HAP-1 (cell line): ENCODE measurements at regions not wholly inside any gene's neighbourhood (a gene's known extent, or its start where the extent isn't known, plus 50 kb on each side); places are given as distances from the start of the nearest gene placed in this dataset.

Source experiments
- DNase-seq, 2 experiments: peaks; one replicate each; pipeline ENCODE4 v3.0.0-alpha.2; 2016 to 2020; ENCODE audit warnings: low spot score in 2 of 2
- H3K27me3 ChIP-seq: fragments of 250-450 bp; sonication (Bioruptor Pico); 2 replicates; pipeline ENCODE4 v1.5.1; 2020; ENCODE audit warnings: low read depth, mild to moderate bottlenecking, moderate library complexity
- H3K36me3 ChIP-seq: fragments of 250-450 bp; sonication (Bioruptor Pico); replicated peaks from 2 replicates; pipeline ENCODE4 v1.5.1; 2020; ENCODE audit warnings: mild to moderate bottlenecking
- H3K4me1 ChIP-seq: fragments of 250-450 bp; sonication (Bioruptor Pico); 2 replicates; pipeline ENCODE4 v1.5.1; 2020; ENCODE audit warnings: mild to moderate bottlenecking
- H3K4me3 ChIP-seq: fragments of 250-450 bp; sonication (Bioruptor Pico); 2 replicates; pipeline ENCODE4 v1.5.1; 2020; ENCODE audit warnings: mild to moderate bottlenecking, moderate library complexity
- H3K9me3 ChIP-seq: fragments of 250-450 bp; sonication (Bioruptor Pico); 2 replicates; pipeline ENCODE4 v1.5.1; 2020; ENCODE audit warnings: mild to moderate bottlenecking, moderate library complexity
- in situ Hi-C: fragments of 300-500 bp; cut with MboI; formaldehyde crosslinking; loops from 3 replicates; pipeline ENCODE4 v1.14.3; 2020; ENCODE audit warnings: low sequenced_read_pairs, inconsistent platforms, mixed read lengths

GRCh38 chr7:67593794-67594193, 597.2 kb downstream of the TYW1 start:
- no peak for DNase-seq
- no peak overlapping the region for H3K4me3 ChIP-seq
- no peaks in the 10 kb centered on the region for H3K4me1 ChIP-seq
- H3K36me3 ChIP-seq = no peaks in the 10 kb centered on the region
- in situ Hi-C loops = no loop called here
- no peaks in the 10 kb centered on the region for H3K9me3 ChIP-seq
- no peaks in the 10 kb centered on the region for H3K27me3 ChIP-seq

DNA sequence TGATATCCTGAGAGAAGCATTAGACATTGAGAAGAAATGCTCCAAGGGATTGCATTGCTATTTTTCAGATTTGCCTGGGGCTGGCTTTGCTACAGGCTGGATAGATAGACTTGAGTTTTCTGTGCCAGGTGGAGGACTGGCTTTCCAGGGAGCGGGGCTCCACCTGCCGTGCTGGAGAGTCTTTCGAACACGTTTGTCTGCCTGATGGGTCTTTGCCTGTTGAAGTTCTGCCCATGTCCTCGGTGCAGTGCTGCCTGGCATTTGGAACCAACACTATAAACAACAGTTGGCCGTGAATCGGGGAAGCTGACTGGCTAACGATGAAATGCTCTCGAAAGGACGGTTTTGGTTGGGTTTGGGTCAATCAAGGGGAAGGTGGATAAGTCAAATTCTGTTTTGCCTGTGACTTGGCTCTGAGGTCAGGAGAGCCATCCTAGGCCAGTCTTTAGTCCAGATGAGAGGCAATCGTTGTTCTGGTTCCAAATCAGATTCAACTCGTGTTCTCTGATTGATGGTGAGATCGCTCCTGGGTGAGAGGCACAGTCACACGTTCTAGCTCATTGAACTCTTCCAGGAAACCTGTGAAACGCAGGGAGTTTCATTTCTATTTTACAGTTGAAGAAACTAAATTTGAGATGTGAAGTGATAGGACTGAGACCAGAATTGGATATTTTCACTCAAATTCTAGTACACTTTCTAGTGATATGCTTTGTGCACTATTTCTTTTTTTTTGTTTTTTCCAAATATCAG, 599.0 kb downstream of the TYW1 start:
- Histone ChIP-seq H3K27me3 (no peaks in the 10 kb centered on the region), H3K36me3 (no peaks in the 10 kb centered on the region), H3K9me3 (no peaks in the 10 kb centered on the region), H3K4me3 (no peak overlapping the region), H3K4me1 (no peaks in the 10 kb centered on the region)
- DNase-seq = no peak
- in situ Hi-C loops = no loop called here

- Histone ChIP-seq H3K9me3 (no peaks in the 10 kb centered on the region), H3K4me3 (no peak overlapping the region), H3K36me3 (no peaks in the 10 kb centered on the region), H3K27me3 (no peaks in the 10 kb centered on the region), H3K4me1 (no peaks in the 10 kb centered on the region)
- no peak for DNase-seq
- in situ Hi-C loops = no loop called here
Observed at GRCh38 chr7:67597161-67597560, 600.5 kb downstream of the TYW1 start.

- H3K36me3 ChIP-seq = no peaks in the 10 kb centered on the region
- no peak for DNase-seq
- H3K4me1 ChIP-seq = no peaks in the 10 kb centered on the region
- H3K4me3 ChIP-seq = no peak overlapping the region
- in situ Hi-C loops = no loop called here
- no peaks in the 10 kb centered on the region for H3K27me3 ChIP-seq
- no peaks in the 10 kb centered on the region for H3K9me3 ChIP-seq
Observed at GRCh38 chr7:67598469-67598868, 601.8 kb downstream of the TYW1 start.

DNA sequence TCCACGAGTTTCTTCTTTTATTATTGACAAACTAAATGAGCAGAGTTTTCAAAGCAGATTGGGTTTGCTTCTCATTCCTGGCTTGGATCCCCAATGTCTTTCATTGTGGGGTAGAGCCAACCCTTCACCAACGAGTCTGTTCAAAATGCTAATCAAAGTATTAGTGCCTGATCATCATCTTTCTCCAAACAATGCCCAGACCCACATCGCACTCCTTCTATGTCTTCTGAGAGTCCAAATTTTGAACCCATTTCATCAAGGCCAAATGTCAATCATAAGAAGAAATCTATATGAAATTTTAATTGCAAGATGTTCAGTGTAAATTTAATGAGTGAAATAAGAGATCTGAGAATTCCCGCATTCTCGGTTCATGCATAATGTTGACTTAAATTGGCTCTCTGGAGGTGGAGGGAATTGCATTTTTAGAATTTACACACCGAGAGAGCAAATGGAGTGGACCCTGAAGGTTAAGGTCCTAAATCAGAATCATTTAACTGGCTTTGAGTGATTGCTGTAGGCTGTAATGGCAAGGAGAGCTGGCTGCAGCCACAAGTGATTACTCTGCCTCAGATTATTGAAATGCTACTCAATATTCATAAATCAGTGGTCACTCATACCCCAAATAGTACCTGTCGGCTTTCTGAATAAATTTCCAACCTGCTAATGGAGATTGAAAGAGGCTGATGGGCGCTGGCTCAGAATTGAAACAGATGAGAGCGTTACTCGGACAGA, 602.9 kb downstream of the TYW1 start:
- no peak overlapping the region for H3K4me3 ChIP-seq
- no peaks in the 10 kb centered on the region for H3K27me3 ChIP-seq
- in situ Hi-C loops = no loop called here
- DNase-seq = no peak
- no peaks in the 10 kb centered on the region for H3K9me3 ChIP-seq
- no peaks in the 10 kb centered on the region for H3K4me1 ChIP-seq
- no peaks in the 10 kb centered on the region for H3K36me3 ChIP-seq

DNA sequence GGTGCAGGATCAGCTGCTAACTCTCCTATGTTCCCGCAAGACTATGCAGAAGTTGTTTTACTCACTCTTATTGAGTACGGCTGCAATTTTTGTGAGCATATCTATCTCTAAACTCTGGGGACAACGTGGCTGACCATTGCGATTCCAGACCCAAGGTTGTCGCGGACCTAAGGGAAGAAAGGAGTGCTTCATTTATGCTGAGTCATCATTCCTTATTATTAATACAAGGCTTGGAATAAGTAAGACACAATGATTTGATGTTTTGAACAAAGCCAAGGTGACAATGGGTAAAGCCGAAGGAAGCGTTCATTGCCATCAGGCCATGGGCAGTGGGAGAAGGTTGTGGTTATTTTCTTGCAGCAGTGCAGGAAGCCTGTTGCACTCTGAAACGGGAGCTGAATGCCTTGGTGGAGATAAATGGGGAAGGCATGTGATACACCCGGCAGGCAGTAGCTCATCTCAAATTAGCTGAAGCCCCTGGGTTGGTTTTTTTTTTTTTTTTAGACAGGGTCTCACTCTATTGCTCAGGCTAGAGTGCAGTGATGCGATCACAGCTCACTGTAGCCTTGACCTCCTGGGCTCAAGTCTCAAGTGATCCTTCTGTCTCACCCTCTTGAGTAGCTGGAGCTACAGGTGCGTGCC, 605.7 kb downstream of the TYW1 start:
- in situ Hi-C loops = no loop called here
- H3K36me3 ChIP-seq = no peaks in the 10 kb centered on the region
- H3K27me3 ChIP-seq = no peaks in the 10 kb centered on the region
- no peak overlapping the region for H3K4me3 ChIP-seq
- no peaks in the 10 kb centered on the region for H3K9me3 ChIP-seq
- no peaks in the 10 kb centered on the region for H3K4me1 ChIP-seq
- DNase-seq = no peak

DNA sequence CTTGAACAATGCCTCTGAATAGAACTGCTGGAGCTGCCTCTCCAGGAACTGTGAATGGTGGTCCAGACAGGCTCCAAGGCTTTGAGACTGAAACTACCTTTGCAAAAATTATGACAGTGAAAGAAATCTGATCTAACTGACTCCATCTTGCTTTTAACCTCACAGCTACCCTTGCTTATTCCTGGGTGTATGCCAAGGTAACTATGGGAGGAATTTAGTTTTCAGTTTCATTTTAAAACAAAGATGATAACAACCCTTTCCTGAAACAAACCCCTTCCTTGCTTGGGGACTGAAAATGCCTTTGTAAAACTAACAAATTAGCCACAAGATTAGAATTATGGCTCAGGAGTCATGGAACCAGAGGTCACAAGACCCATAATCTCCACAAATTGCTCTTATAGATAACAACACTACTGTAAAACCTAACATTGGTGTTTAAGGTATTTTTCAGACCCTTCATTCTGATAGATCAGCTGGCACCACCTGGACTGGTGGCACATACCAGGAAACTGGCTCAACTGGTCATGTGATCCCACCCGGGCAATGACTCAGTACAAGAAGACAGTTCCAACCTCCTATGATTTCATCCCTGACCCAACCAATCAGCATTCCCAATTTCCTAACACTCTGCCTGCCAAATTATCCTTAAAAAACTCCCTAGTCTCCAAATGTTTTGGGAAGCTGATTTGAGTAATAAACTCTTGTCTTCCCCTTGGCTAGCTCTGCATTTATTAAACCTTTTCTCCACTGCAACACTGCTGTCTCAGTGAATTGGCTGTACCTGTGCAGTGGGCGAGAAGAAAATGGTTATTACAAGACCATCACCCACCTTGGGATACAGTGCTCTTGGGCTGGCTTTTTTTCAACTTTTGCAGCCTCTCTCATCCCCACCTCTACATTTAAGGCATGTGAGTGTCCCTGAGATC, 608.1 kb downstream of the TYW1 start:
- in situ Hi-C loops = no loop called here
- no peaks in the 10 kb centered on the region for H3K27me3 ChIP-seq
- H3K9me3 ChIP-seq = no peaks in the 10 kb centered on the region
- no peaks in the 10 kb centered on the region for H3K36me3 ChIP-seq
- no peak for DNase-seq
- H3K4me3 ChIP-seq = no peak overlapping the region
- no peaks in the 10 kb centered on the region for H3K4me1 ChIP-seq

GRCh38 chr7:67608806-67609205, 612.2 kb downstream of the TYW1 start:
- no peaks in the 10 kb centered on the region for H3K36me3 ChIP-seq
- no peak for DNase-seq
- H3K4me3 ChIP-seq = no peak overlapping the region
- H3K9me3 ChIP-seq = no peaks in the 10 kb centered on the region
- in situ Hi-C loops = no loop called here
- H3K4me1 ChIP-seq = no peaks in the 10 kb centered on the region
- no peaks in the 10 kb centered on the region for H3K27me3 ChIP-seq

GRCh38 chr7:67610897-67611296, 614.3 kb downstream of the TYW1 start:
- no peaks in the 10 kb centered on the region for H3K4me1 ChIP-seq
- no peaks in the 10 kb centered on the region for H3K27me3 ChIP-seq
- in situ Hi-C loops = no loop called here
- DNase-seq = no peak
- H3K9me3 ChIP-seq = no peaks in the 10 kb centered on the region
- no peaks in the 10 kb centered on the region for H3K36me3 ChIP-seq
- H3K4me3 ChIP-seq = no peak overlapping the region

DNA sequence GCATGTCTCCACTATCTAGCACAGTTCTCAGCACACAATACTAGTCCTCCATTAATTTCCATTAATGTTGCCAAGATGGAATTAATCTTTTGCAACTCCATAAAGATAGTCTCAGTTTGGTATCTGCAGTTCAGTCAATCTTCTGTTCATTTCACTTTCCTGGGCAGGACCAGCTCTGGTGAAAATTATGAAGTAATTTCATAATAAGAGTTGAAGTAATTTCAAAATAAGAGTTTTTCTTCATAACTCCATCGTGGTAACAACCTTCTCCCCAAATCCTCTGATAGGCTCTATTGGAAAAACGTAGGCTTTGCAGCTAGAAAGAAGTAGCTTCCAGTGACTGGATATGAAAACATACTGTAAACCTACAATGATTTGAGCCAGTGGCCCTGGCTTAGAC, 618.2 kb downstream of the TYW1 start:
- H3K36me3 ChIP-seq = no peaks in the 10 kb centered on the region
- H3K4me3 ChIP-seq = no peak overlapping the region
- no peaks in the 10 kb centered on the region for H3K4me1 ChIP-seq
- H3K27me3 ChIP-seq = no peaks in the 10 kb centered on the region
- DNase-seq = no peak
- no peaks in the 10 kb centered on the region for H3K9me3 ChIP-seq
- in situ Hi-C loops = no loop called here

DNA sequence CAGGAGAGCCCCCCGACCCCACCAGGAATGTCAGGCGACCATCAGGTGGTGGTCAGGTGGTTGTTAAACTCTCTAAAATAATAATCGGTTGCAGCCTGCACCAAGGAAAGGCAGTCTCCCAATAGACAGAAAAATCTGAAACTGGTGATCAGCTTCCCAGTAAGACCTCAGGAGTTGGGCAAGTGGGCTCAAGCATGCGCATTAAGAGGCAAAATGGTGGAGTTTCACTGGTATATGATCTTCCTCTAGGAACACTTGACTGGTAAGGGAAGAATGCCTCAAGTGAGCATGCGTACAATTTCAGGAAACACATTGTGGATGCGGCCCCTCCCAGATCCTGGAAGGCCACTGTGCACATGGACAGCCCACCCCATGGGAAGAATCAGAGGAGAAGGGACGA, 619.9 kb downstream of the TYW1 start:
- H3K4me1 ChIP-seq = no peaks in the 10 kb centered on the region
- in situ Hi-C loops = no loop called here
- H3K36me3 ChIP-seq = no peaks in the 10 kb centered on the region
- H3K27me3 ChIP-seq = no peaks in the 10 kb centered on the region
- no peak overlapping the region for H3K4me3 ChIP-seq
- H3K9me3 ChIP-seq = no peaks in the 10 kb centered on the region
- DNase-seq = no peak

- no peak overlapping the region for H3K4me3 ChIP-seq
- no peak for DNase-seq
Observed at GRCh38 chr7:67618556-67619162, 622.0 kb downstream of the TYW1 start.

GRCh38 chr7:67619175-67619574, 622.5 kb downstream of the TYW1 start:
- Histone ChIP-seq H3K9me3 (no peaks in the 10 kb centered on the region), H3K27me3 (no peaks in the 10 kb centered on the region), H3K36me3 (no peaks in the 10 kb centered on the region), H3K4me1 (no peaks in the 10 kb centered on the region), H3K4me3 (no peak overlapping the region)
- in situ Hi-C loops = no loop called here
- DNase-seq = no peak

More at GRCh38 chr7:67618556-67619162, 622.0 kb downstream of the TYW1 start:
- Histone ChIP-seq H3K27me3 (no peaks in the 10 kb centered on the region), H3K36me3 (no peaks in the 10 kb centered on the region), H3K9me3 (no peaks in the 10 kb centered on the region), H3K4me1 (no peaks in the 10 kb centered on the region)
- in situ Hi-C loops = no loop called here
